Stimulated activated naive CD8-positive, alpha-beta T cell treated with anti-CD3 and anti-CD28 coated beads, Interleukin-15, Interleukin-2, amounts not matched to agents 100 U/mL and 50 U/mL, for 24 hours (primary cell): ENCODE measurements at regions not wholly inside any gene's neighbourhood (a gene's known extent, or its start where the extent isn't known, plus 50 kb on each side); places are given as distances from the start of the nearest gene placed in this dataset.
"Not testable (repeated sequence)": the region's sequence is repeated elsewhere in the genome, so short reads cannot be mapped to it uniquely, and the experiment has no call there.

ENCODE experiments used
- ATAC-seq: fragments of 150-1000 bp; cut with Tn5 transposase; one replicate; pipeline ENCODE4 v1.10.0; 2021
- DNase-seq: peaks from one replicate; pipeline ENCODE4 v3.0.0; 2021

DNA sequence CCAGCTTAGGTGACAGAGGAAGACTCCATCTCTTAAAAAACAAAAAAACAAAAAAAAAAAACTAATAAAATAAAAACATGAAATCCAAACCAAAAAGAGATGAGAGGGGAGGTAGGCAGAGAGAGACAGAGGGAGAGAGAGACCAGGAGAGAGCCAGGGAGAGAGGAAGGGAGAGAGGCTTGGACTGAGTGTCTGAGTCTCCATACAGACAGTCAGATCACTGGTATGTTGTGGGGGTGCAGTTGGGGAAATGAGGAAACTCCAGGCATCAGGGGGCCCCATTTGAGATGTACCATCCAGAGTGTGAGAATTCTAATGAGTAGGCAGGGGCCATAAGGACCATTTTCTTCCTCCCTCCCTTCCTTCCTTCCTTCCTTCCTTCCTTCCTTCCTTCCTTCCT, 53.1 kb upstream of the SEPTIN5 start:
- no peak for ATAC-seq
- no peak for DNase-seq

DNA sequence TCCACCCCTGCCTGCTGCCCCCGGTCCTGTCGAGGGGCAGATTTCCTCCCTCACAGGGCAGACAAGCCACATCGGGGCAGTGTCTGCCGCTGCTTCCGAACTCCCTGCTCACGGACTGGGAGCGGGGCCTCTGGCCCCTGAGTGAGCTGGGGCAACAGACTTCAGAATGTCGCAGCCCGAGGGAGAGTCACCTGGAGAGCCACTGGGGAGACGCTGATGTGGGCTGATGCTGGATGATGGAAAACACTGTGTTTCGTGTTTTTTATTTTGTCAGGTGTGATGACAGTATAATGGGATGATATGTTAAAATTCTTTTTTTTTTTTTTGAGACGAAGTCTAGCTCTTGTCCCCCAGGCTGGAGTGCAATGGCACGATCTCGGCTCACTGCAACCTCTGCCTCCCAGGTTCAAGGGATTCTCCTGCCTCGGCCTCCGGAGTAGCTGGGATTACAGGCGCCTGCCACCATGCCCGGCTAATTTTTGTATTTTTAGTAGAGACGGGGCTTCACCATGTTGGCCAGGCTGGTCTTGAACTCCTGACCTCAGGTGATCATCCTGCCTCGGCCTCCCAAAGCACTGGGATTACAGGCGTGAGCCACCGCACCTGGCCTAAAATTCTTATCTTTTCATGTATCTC, 52.1 kb upstream of the SEPTIN5 start:
- ATAC-seq, DNase-seq: not testable (repeated sequence)

DNA sequence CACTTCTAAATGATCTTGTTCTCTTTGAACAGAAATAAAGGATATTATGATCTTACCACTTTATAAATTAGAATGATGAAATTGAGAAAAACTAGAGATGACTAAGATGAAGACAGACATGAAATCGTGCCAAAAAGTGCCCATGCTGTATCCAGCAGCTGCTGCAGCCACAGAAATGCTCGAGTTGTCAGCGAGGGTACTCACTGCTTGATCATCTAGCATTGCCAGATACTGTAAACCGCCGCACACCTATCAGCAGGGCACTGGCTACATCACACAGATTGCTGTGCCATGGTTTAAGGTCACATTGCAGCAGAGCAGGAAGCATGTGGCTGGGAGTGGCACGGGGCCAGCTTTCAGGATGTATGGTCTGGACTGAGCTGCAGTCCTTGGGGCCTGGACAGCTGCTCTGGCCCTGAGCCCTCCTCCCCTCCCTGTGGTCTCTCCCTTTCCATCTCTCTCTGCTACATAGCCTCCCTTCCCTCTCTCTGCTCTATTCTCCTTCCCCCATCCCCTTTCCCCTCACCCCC, 51.0 kb upstream of the SEPTIN5 start:
- no peak for ATAC-seq
- no peak for DNase-seq

DNA sequence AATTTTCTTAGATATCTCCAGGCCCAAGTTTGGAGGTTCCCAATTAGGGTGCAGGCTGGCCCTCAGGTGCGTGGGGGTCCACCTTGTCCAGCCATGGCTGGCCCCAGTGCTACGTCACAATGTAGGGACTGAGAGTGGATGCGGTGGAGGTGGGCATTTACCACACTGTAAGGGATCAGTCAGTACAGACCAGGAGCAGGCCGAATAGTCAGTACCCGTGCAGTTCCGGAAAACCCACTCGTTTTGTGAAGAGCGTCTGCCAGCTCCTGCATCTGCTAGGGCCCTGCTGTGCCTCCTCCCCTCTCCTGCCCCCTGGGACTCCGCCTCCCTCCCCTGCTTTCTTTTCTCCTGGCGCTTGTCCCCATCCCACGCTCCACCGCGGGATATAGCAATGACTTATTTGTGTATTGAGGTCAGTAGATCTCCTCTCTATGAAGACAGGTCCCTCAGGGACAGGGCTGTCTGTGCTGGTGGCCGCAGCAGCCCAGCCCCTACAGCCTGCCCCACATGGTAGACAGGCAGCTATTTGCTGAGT, 50.4 kb upstream of the SEPTIN5 start:
- no peak for ATAC-seq
- DNase-seq = no peak

DNA sequence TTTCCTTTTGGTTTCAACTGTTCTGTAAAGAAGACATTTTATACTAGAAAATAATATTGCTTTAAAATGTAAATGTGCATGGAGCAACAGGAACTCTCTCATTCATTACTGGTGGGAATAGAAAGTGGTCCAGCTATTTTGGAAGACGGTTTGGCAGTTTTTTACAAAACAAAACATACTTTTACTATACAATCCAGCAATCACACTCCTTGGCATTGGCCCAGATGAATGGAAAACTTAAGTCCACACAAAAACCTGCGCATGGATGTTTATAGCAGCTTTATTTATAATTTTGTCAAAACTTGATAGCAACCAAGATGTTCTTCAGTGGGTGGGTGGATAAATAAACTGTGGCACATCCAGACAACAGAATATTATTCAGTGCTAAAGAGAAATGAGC, 49.9 kb upstream of the SEPTIN5 start:
- ATAC-seq = no peak
- DNase-seq = no peak
